A549 (cell line): ENCODE measurements at regions not wholly inside any gene's neighbourhood (a gene's known extent, or its start where the extent isn't known, plus 50 kb on each side); places are given as distances from the start of the nearest gene placed in this dataset.
A peak's percentile ranks its signal among the peaks of the same experiment; 100 is the strongest.

ENCODE experiments used
- ATAC-seq, 2 experiments: fragments of 200-7000 bp in 1 of 2; fragments of >200 bp in 1 of 2; cut with Nextera tagmentation in 1 of 2; cut with Tn5 transposase in 1 of 2; 3 replicates each; pipeline versions ENCODE4 v1.8.0 to v1.9.1; 2018 to 2020; ENCODE audit warnings: mild to moderate bottlenecking in 1 of 2, moderate library complexity in 1 of 2
- CTCF ChIA-PET: fragments of 300-600 bp; sonication (Branson Sonifier 250); formaldehyde crosslinking; extraction: SDS; loops from one replicate; lab custom pipeline; 2021; ENCODE audit warnings: antibody characterized with exemption, inconsistent platforms; lab: Yijun Ruan, JAX
- POLR2A ChIA-PET: fragments of 350-600 bp; formaldehyde crosslinking; extraction: SDS; loops from one replicate; lab custom pipeline; 2021; ENCODE audit warnings: antibody characterized with exemption, inconsistent platforms; lab: Yijun Ruan, JAX
- DNase-seq, 2 experiments: peaks; one replicate each; pipeline versions ENCODE4 v3.0.0 to v3.0.0-alpha.2; 2011 to 2016; ENCODE audit warnings: low read depth in 1 of 2, low spot score in 1 of 2
- FAIRE-seq: peaks from 2 replicates; lab custom pipeline; 2011; peaks lifted over from hg19 to GRCh38; lab: Jason Lieb, UNC
- H3K27ac ChIP-seq, 2 experiments: fragments of >200 bp; sonication (Bioruptor Twin); formaldehyde crosslinking; 3 replicates each; pipeline ENCODE4 v1.5.1; 2016 to 2017
- H3K4me1 ChIP-seq: fragments of >200 bp; sonication (Bioruptor Twin); formaldehyde crosslinking; 3 replicates; pipeline ENCODE4 v1.6.1; 2016
- H3K4me2 ChIP-seq: fragments of >200 bp; sonication (Bioruptor Twin); formaldehyde crosslinking; 3 replicates; pipeline ENCODE4 v1.6.1; 2016
- H3K4me3 ChIP-seq: fragments of >200 bp; sonication (Bioruptor Twin); formaldehyde crosslinking; 3 replicates; pipeline ENCODE4 v1.5.1; 2016
- H3K9me3 ChIP-seq: fragments of >200 bp; sonication (Bioruptor Twin); formaldehyde crosslinking; 3 replicates; pipeline ENCODE4 v1.6.1; 2016
- BCL3 ChIP-seq: fragments of >200 bp; sonication (Bioruptor Twin); formaldehyde crosslinking; IDR thresholded peaks from 3 replicates; pipeline ENCODE4 v1.6.1; 2016
- CBX8 ChIP-seq: fragments of 200-600 bp; sonication (generic); IDR thresholded peaks from 2 replicates; pipeline ENCODE4 v1.6.1; 2016
- CEBPB ChIP-seq, 2 experiments: fragments of >200 bp in 1 of 2; sonication (Bioruptor Twin) in 1 of 2; formaldehyde crosslinking in 1 of 2; IDR thresholded peaks; 2 replicates each; pipeline ENCODE4 v1.6.1; 2012 to 2016
- CHD4 ChIP-seq: fragments of 200-600 bp; sonication (generic); IDR thresholded peaks from 2 replicates; pipeline ENCODE4 v1.6.1; 2016; ENCODE audit warnings: antibody characterized with exemption, mild to moderate bottlenecking, borderline replicate concordance
- ELK1 ChIP-seq: fragments of 150-350 bp; IDR thresholded peaks from 2 replicates; pipeline ENCODE4 v1.6.1; 2014; ENCODE audit warnings: low read depth, mild to moderate bottlenecking, low read length
- EP300 ChIP-seq, 2 experiments: fragments of >200 bp; sonication (Bioruptor Twin); formaldehyde crosslinking; IDR thresholded peaks; 2 replicates in 1 of 2; 3 replicates in 1 of 2; pipeline ENCODE4 v1.6.1; 2016 to 2017
- FOSB ChIP-seq: fragments of 250-450 bp; sonication (Bioruptor Pico); IDR thresholded peaks from 2 replicates; pipeline ENCODE4 v1.5.0; 2020; ENCODE audit warnings: mild to moderate bottlenecking, moderate library complexity
- FOSL2 ChIP-seq, 2 experiments: fragments of 450-650 bp in 1 of 2; fragments of >200 bp in 1 of 2; sonication (Bioruptor Twin) in 1 of 2; formaldehyde crosslinking; IDR thresholded peaks; 2 replicates each; pipeline versions ENCODE4 v1.5.0 to v1.6.1; 2016 to 2020; ENCODE audit warnings: mild to moderate bottlenecking in 1 of 2, moderate library complexity in 1 of 2
- GATA3 ChIP-seq: IDR thresholded peaks from 2 replicates; pipeline ENCODE4 v1.6.1; 2012; ENCODE audit warnings: borderline replicate concordance
- HDAC2 ChIP-seq: fragments of 200-600 bp; sonication (generic); IDR thresholded peaks from 2 replicates; pipeline ENCODE4 v1.6.1; 2016
- JUN ChIP-seq, 2 experiments: fragments of >200 bp; sonication (Bioruptor Twin); formaldehyde crosslinking; IDR thresholded peaks; 2 replicates in 1 of 2; 3 replicates in 1 of 2; pipeline ENCODE4 v1.6.1; 2016 to 2017
- JUNB ChIP-seq: fragments of >200 bp; sonication (Bioruptor Twin); formaldehyde crosslinking; IDR thresholded peaks from 2 replicates; pipeline ENCODE4 v1.6.1; 2016
- KDM1A ChIP-seq: fragments of 200-600 bp; sonication (generic); IDR thresholded peaks from 2 replicates; pipeline ENCODE4 v1.6.1; 2016; ENCODE audit warnings: low read depth, mild to moderate bottlenecking
- KDM5A ChIP-seq: fragments of 200-600 bp; sonication (generic); IDR thresholded peaks from 2 replicates; pipeline ENCODE4 v1.6.1; 2016; ENCODE audit warnings: antibody characterized with exemption, mild to moderate bottlenecking
- MAFK ChIP-seq: fragments of 450-650 bp; IDR thresholded peaks from 2 replicates; pipeline ENCODE4 v1.6.1; 2014; ENCODE audit not compliant: partially characterized antibody
- MAZ ChIP-seq: fragments of 150-350 bp; IDR thresholded peaks from 2 replicates; pipeline ENCODE4 v1.6.1; 2014; ENCODE audit warnings: antibody characterized with exemption, low read depth, low read length, borderline replicate concordance
- MYC ChIP-seq: IDR thresholded peaks from 2 replicates; pipeline ENCODE4 v1.6.1; 2012; ENCODE audit warnings: mild to moderate bottlenecking, inconsistent platforms, low read length, improper control_type of control experiment, borderline replicate concordance
- RAD21 ChIP-seq, 2 experiments: fragments of >200 bp in 1 of 2; sonication (Bioruptor Twin) in 1 of 2; formaldehyde crosslinking in 1 of 2; IDR thresholded peaks in 1 of 2; conservative IDR thresholded peaks in 1 of 2; 2 replicates in 1 of 2; 3 replicates in 1 of 2; pipeline ENCODE4 v1.6.1; 2012 to 2018; ENCODE audit warnings: inconsistent platforms in 1 of 2
- RARB ChIP-seq: fragments of 250-450 bp; sonication (Bioruptor Pico); IDR thresholded peaks from 2 replicates; pipeline ENCODE4 v1.8.0; 2021; ENCODE audit warnings: mild to moderate bottlenecking, moderate library complexity
- RFX5 ChIP-seq: fragments of 450-650 bp; IDR thresholded peaks from 2 replicates; pipeline ENCODE4 v1.7.1; 2014; ENCODE audit warnings: antibody characterized with exemption, mild to moderate bottlenecking, moderate library complexity
- SMC3 ChIP-seq: fragments of >200 bp; sonication (Bioruptor Twin); formaldehyde crosslinking; IDR thresholded peaks from 3 replicates; pipeline ENCODE4 v1.6.1; 2018; ENCODE audit warnings: inconsistent platforms
- SREBF2 ChIP-seq: fragments of 450-650 bp; IDR thresholded peaks from 2 replicates; pipeline ENCODE4 v1.6.1; 2014; ENCODE audit warnings: mild to moderate bottlenecking, moderate library complexity
- TFCP2L1 ChIP-seq: fragments of 250-450 bp; sonication (Bioruptor Pico); IDR thresholded peaks from 2 replicates; pipeline ENCODE4 v1.5.0; 2021; ENCODE audit warnings: mild to moderate bottlenecking
- ZSCAN20 ChIP-seq: fragments of 250-450 bp; sonication (Bioruptor Pico); IDR thresholded peaks from 2 replicates; pipeline ENCODE4 v1.8.0; 2022; ENCODE audit warnings: mild to moderate bottlenecking, moderate library complexity
- WGBS: methylation state at CpG from one replicate; pipeline ENCODE4 v1.1.6; 2017; ENCODE audit errors: missing lambda C conversion rate; 5-methylcytosine and 5-hydroxymethylcytosine counted together
- TF ChIP-seq, protein P1 (sequence below): fragments of >200 bp; sonication (Bioruptor Twin); formaldehyde crosslinking; IDR thresholded peaks from 3 replicates; pipeline ENCODE4 v1.5.1; 2016
- TF ChIP-seq, protein P2 (sequence below): IDR thresholded peaks from 2 replicates; pipeline ENCODE4 v1.6.1; 2012; ENCODE audit warnings: low read depth, borderline replicate concordance
- TF ChIP-seq, protein P3 (sequence below): fragments of >200 bp; sonication (Bioruptor Twin); formaldehyde crosslinking; IDR thresholded peaks from 2 replicates; pipeline ENCODE4 v1.6.1; 2016

GRCh38 chr15:57866149-57866736 is 159.7 kb downstream of the POLR2M start:
- peak; percentile 72 to 89 for ATAC-seq
- Histone ChIP-seq H3K4me1 (no peaks in the 10 kb centered on the region), H3K4me3 (no peak overlapping the region), H3K4me2 (no peak overlapping the region), H3K9me3 (0 out of 3 replicates have a peak, but pooled peaks cover 4% of the 10 kb centered on the region), H3K27ac (no peak overlapping the region)
- WGBS = 11% methylated on average over 7 of the region's 7 CpGs
- POLR2A ChIA-PET = no interaction called here
- CTCF ChIA-PET = interaction anchor here (0.6 to 3.7 kb wide), 31 partner anchors 9 to 1332 kb away, joined by 3 to 27 read pairs (median 3); partner anchors contain the start of gene ALDH1A2
- no peak for FAIRE-seq
- DNase-seq = peak; percentile 53 to 58
- no peak for TF ChIP-seq KDM5A
- TF ChIP-seq, protein P1, sequence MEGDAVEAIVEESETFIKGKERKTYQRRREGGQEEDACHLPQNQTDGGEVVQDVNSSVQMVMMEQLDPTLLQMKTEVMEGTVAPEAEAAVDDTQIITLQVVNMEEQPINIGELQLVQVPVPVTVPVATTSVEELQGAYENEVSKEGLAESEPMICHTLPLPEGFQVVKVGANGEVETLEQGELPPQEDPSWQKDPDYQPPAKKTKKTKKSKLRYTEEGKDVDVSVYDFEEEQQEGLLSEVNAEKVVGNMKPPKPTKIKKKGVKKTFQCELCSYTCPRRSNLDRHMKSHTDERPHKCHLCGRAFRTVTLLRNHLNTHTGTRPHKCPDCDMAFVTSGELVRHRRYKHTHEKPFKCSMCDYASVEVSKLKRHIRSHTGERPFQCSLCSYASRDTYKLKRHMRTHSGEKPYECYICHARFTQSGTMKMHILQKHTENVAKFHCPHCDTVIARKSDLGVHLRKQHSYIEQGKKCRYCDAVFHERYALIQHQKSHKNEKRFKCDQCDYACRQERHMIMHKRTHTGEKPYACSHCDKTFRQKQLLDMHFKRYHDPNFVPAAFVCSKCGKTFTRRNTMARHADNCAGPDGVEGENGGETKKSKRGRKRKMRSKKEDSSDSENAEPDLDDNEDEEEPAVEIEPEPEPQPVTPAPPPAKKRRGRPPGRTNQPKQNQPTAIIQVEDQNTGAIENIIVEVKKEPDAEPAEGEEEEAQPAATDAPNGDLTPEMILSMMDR = peak; percentile 83
- peak; percentile 85 for TF ChIP-seq SMC3
- TF ChIP-seq RAD21 (conservative IDR thresholded peaks at IDR 0.05 in 1 of 2, IDR thresholded peaks at IDR 0.05 in 1 of 2) = peak; percentile 59 to 63
- no peak for TF ChIP-seq GATA3

DNA sequence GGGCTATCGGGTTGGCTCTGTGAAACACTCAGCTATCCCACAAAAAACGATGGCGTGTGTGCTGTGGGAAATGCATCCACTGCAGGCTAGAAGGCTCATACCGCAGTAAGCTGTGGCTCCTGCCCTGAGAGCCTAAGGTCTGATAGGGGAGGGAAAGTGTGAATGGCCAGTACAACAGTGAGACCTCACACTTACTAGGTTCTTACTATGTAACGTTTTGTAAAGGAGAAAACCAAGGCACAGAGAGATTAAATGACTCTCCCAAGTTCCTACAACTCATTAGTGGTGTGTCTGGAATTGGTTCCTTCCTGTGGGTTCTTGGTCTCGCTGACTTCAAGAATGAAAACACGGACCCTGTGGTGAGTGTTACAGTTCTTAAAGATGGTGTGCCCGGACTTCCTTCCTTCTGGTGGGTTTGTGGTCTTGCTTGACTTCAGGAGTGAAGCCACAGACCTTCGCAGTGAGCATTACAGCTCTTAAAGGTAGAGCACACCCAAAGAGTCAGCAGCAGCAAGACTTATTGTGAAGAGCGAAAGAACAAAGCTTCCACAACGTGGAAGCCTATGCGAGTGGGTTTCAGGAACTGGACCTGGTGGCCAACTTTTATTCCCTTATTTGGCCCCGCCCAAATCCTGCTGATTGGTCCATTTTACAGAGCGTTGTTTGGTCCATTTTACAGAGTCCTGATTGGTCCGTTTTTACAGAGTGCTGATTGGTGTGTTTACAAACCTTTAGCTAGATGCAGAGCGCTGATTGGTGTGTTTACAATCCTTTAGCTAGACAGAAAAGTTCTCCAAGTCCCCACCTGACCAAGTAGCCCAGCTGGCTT is 161.7 kb downstream of the POLR2M start:
- Histone ChIP-seq H3K4me2 (no peak overlapping the region), H3K4me1 (no peaks in the 10 kb centered on the region), H3K27ac (no peak overlapping the region), H3K9me3 (0 out of 3 replicates have a peak, but pooled peaks cover 4% of the 10 kb centered on the region), H3K4me3 (no peak overlapping the region)
- TF ChIP-seq, protein P2, sequence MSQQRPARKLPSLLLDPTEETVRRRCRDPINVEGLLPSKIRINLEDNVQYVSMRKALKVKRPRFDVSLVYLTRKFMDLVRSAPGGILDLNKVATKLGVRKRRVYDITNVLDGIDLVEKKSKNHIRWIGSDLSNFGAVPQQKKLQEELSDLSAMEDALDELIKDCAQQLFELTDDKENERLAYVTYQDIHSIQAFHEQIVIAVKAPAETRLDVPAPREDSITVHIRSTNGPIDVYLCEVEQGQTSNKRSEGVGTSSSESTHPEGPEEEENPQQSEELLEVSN = no peak
- TF ChIP-seq BCL3 = no peak
- TF ChIP-seq RFX5 = no peak
- TF ChIP-seq FOSL2 (IDR thresholded peaks at IDR 0.05) = no peak
- no peak for TF ChIP-seq FOSL2 (CRISPR knock-in tag; IDR thresholded peaks at IDR 0.05)
- no peak for TF ChIP-seq MYC
- TF ChIP-seq JUNB = no peak
- TF ChIP-seq EP300 (IDR thresholded peaks at IDR 0.05) = no peak
- TF ChIP-seq RAD21 (conservative IDR thresholded peaks at IDR 0.05 in 1 of 2, IDR thresholded peaks at IDR 0.05 in 1 of 2) = no peak
- no peak for TF ChIP-seq TFCP2L1 (CRISPR knock-in tag)
- TF ChIP-seq MAFK = no peak
- no peak for TF ChIP-seq JUN (IDR thresholded peaks at IDR 0.05)
- ChIA-PET POLR2A (no interaction called here), CTCF (interaction anchor here (0.6 to 8.0 kb wide), 9 partner anchors 8 to 314 kb away, joined by 3 to 49 read pairs (median 5); no protein-coding TSS in a partner anchor)
- 24% methylated on average over 16 of the region's 16 CpGs for WGBS
- FAIRE-seq (no peak), ATAC-seq (no peak), DNase-seq (no peak)

- H3K4me2 ChIP-seq = no peak overlapping the region
- CTCF ChIA-PET = interaction anchor here (0.6 to 8.0 kb wide), 4 partner anchors 9 to 1425 kb away, joined by 3 to 49 read pairs (median 5); no protein-coding TSS in a partner anchor
- POLR2A ChIA-PET = no interaction called here
- peaks cover 16% of the 10 kb centered on the region; the same call in 2 of the 3 replicates for H3K9me3 ChIP-seq
- DNase-seq = no peak
- no peaks in the 10 kb centered on the region for H3K4me1 ChIP-seq
- FAIRE-seq = no peak
- no peak overlapping the region for H3K4me3 ChIP-seq
- H3K27ac ChIP-seq = no peak overlapping the region
- ATAC-seq = no peak
- 21% methylated on average over 2 of the region's 2 CpGs for WGBS
- TF ChIP-seq CEBPB (IDR thresholded peaks at IDR 0.05) = no peak
- no peak for TF ChIP-seq BCL3
- TF ChIP-seq CHD4 = no peak
- TF ChIP-seq SREBF2 = no peak
- no peak for TF ChIP-seq KDM1A
- TF ChIP-seq ELK1 = no peak
- TF ChIP-seq JUNB = no peak
- no peak for TF ChIP-seq RARB (CRISPR knock-in tag)
- no peak for TF ChIP-seq MAZ
- TF ChIP-seq CBX8 = no peak
- TF ChIP-seq, protein P3, sequence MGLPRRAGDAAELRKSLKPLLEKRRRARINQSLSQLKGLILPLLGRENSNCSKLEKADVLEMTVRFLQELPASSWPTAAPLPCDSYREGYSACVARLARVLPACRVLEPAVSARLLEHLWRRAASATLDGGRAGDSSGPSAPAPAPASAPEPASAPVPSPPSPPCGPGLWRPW = no peak
- no peak for TF ChIP-seq FOSB (CRISPR knock-in tag)
- no peak for TF ChIP-seq HDAC2
- no peak for TF ChIP-seq ZSCAN20 (CRISPR knock-in tag)
Measured at GRCh38 chr15:57870667-57871066, 164.2 kb downstream of the POLR2M start.
